Right kidney (tissue), 1 donor: ENCODE measurements at regions not wholly inside any gene's neighbourhood (a gene's known extent, or its start where the extent isn't known, plus 50 kb on each side); places are given as distances from the start of the nearest gene placed in this dataset.
"Not testable (repeated sequence)": the region's sequence is repeated elsewhere in the genome, so short reads cannot be mapped to it uniquely, and the experiment has no call there.

Experiments
- DNase-seq: peaks from one replicate; pipeline ENCODE4 v3.0.0-alpha.2; 2016

DNA sequence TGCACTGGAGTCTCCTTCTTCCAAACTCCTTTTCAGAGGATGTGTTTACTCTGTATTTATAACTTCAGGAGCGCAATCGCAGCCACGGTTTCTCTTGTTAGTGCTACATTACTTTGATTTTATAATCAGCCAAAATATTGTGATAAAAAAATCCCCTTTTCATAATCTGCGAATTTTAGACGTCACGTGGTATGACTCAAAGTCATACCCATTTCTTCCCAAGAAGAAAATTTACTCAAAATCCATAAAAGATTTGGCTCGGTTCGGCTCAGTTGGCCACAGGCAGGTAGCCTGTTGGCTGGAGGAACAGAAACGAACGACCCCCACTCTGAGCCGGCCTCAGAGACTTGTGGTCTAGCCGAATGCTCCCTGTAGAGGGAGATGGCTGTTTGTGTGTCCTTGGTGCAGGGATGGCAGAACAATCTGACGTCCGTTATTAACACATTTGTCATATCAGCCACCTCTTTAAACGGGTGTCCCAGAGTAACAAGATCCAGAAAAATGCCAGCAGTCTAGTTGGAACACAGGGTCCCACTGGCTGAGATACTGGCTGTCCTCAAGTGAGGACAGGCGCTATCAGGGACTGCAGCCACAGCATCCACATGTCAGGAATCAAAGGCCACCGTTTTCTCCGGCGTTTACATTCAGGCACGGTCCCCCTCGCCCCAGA, 247.6 kb downstream of the DLL1 start:
- DNase-seq: no peak

DNA sequence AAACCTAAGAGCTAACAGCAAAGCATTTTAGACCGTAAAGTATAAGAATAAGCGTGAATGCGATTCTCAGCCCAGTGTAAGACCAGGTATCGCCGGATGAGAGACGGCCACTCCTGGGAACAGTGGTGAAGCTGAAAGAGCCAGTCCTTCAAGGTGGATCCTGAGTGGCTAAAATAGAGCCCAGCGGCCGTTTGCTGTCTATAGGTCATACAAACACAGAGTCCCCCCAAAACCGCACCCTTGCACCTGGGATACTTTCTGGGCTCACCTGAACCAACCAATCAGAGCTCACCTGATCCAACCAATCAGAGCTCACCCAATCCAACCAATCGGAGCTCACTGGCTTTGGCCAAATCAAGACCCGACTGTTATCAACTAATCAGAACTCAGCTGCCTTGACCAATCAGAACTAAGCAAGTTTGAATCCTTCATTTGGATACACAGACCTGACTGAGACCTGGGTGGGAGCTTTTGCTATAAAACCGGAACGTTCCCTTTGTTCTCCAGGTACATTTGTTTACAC, 248.2 kb downstream of the DLL1 start:
- no peak for DNase-seq

- DNase-seq: no peak
Observed at GRCh38 chr6:170042123-170042522, 248.8 kb downstream of the DLL1 start.

DNA sequence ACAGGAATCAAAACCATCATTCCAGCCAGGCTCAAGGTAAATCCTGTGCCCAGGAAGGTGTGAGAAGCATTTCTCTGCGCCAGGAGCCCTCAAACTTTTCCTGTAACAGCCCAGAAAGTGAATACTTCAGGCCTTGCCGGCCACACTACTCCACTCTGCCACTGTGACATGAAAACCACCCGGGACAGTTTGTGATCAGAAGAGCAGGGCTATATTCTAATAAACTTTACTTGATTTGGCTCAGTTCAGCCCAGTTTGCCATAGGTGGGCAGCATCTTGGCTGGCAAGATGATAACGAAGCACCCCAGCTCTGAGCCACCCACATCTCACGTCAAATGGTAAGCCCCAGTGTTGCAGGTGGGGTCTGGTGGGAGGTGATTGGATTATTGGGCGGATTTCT, 249.4 kb downstream of the DLL1 start:
- DNase-seq: no peak

GRCh38 chr6:170040906-170041305, 250.0 kb downstream of the DLL1 start:
- no peak for DNase-seq

DNA sequence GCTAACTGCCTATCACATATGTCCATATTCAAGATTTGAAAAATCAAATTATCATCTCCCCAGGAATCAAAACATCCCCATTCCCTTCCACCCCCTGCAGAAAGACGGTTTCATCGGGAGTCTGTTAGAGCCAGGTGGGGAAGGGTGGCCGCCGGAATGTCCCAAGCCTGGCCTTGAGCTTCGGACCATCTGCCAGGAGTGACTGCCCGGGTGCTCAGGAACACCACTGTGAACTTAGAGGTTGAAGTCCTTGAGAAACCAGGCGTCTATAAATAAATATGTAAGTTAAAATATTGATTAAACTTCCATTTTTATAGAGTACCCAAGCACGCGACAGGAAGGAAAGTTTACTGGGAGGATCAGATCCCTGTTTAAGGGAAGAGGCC, 250.8 kb downstream of the DLL1 start:
- no peak for DNase-seq

GRCh38 chr6:170039156-170040114, 251.4 kb downstream of the DLL1 start:
- no peak for DNase-seq

DNA sequence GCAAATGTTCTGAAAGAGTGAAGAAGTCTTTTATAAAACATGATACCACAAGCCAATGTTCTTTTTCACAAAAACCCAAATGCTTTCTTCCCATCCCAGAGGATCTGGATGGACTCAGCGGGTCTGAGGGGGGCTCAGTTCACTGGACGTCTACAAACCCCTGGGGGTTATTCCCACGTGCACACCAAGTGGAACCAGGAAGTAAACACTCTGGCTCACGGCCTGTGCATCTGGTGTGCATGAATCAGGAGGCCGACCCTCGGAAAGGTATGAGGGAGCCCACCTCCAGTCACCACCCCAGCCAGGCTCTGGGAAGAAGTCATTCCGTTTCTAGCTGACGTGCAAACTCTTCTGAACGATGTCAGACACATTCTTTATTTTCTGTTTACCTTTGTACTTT, 252.2 kb downstream of the DLL1 start:
- DNase-seq: no peak

DNA sequence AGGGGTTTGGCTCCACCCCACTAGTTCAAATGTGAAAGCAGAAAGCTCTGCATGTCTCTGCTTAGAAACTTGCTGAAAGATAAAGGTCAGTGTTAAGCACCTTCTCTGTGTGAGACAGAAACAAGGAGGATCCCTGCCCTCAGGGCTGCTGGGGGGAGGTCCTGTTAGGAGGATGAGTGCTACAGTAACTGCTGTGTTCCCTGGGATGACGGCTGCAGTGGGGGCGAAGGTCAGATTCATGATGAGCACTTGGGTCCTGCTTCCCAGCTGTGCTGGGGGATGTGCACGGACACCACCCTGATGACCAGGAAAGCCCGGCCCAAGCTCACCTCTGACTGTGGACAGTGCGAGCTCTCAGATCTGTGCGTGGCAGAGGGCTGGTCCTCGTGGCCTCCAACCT, 252.6 kb downstream of the DLL1 start:
- no peak for DNase-seq

DNA sequence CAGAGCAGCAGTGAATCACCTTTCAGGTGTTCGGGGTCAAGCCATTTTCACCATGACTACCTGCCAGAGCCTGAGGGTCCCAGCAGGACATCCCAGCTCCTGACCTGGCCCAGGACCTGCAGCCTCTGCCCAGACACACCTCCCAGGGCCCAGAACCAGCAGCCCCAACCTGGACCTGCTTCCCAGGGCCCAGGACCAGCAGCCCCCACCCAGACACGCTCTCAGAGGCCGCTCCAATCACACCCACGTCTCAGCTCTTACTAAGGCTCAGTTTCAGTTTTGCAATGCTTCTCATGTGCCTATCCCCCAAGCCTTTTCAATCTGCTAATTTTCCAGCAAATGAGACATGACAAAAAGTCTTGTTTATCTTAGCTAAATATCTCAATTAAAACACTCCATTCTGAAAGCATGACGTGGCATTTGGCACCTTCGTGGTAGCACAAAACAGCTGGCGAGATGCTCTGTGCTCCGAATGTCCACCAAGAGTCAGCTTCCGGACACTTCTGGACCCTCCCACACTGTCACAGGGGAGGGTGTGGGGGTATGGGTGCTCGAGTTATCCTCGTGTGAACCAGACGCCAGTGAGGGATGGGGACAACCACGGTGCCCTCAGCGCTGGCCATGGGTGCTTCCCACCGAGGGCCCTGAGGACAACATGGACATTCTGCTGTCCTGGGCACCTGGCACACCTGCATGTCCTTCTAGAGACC, 253.2 kb downstream of the DLL1 start:
- no peak for DNase-seq

- no peak for DNase-seq
Observed at GRCh38 chr6:170036916-170037315, 254.0 kb downstream of the DLL1 start.

DNA sequence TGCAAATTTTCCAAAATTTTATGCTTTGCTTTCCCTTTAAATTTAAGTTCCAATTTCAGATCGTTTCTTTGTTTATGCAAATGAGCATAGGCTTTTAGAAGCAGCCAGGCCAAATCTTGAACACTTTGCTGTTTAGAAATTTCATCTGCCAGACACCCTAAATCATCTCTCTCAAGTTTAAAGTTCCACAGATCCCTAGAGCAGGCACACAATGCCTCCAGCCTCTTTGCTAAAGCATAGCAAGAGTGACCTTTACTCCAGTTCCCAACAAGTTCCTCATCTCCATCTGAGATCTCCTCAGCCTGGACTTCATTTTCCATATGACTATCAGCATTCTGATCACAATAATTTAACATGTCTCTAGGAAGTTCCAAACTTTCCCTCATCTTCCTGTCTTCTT, 254.5 kb downstream of the DLL1 start:
- not testable (repeated sequence) for DNase-seq

GRCh38 chr6:170035901-170036304, 255.0 kb downstream of the DLL1 start:
- DNase-seq: no peak

GRCh38 chr6:170035044-170035443, 255.8 kb downstream of the DLL1 start:
- no peak for DNase-seq

- no peak for DNase-seq
Observed at GRCh38 chr6:170034294-170034693, 256.6 kb downstream of the DLL1 start.

DNA sequence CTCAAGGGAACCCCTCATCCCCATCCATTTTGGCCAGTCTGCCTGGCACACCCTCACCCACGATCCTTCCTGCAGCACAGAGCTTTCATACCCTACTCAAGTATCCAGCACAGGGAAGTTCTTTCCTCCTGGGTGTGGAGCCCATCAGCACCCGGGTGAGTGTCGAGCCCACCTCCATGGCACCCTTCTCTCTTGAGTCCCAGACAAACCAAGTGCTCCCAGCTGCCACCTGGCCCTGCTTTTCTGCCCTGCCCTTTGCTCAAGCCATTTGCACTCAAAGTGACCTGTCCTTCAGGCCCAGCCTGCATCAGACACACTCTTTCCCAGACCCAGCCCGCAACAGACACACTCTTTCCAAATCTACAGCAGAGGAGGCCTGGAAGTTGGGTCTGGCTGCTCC, 257.2 kb downstream of the DLL1 start:
- no peak for DNase-seq

DNA sequence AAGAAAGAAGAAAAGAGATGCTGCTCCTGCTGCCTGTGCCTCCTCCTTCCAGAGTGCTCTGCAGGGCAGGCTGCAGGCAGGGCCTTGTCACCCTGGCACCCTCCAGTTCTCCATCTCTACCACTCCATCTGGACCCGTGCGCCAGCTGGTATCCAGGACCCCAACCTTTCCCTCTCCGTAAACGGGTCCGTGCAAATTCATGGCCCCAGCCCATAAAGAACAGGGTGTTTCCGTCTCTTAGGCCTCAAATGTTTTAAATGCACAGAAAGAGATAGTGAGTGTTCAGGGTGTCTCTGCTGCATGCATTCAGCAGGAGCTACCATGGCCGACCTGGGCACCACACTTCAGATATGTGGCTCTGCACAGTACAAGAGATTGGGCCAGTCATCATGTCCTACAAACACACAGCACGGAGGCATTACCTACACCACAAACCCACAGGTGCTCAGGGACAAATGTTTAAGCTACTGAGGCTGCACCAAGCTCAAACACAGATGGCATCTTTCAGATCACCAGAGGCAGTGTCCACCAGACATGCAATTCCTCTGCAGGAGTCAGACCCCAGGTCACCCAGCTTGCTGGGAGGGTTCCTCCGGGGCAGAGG, 258.1 kb downstream of the DLL1 start:
- no peak for DNase-seq

DNA sequence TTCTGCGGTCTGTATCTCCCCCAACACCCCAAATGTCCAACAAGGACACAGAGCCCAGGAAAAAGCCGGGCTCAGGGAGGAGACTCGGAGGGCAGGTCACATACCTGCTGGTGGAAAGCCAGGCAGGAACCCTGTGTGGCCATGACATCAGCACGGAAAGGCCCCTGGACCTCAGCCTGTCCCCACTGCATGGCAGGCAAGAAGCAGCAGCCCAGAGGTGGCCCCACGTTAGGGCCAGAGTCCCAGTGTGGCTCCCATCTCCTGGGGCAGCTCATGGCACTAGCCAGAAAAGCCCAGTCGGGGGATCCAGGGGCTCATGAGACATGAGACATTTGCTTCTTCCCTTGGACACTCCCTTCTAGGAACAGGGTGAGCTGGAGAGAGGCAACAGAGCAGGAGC, 258.7 kb downstream of the DLL1 start:
- DNase-seq: no peak

DNA sequence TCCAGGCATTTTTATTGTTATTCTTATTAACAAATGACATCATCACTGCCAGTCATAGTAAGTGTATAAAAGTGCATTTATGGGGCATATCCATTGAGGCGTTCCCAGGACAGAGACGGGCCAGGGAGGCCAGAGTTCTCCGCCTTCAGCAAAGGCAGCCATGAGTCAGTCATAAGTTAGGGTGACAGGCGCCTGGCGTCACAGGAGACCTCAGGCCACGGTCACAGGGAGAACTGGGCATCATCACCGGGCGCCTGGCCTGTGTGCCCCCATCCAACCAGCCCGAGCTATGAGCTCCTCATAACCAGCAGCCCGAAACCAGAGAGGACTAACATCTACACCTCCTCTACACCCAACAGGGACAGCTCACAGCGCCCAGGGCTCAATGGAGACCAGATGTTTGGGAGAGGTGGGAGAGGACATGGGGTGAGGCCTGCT, 259.2 kb downstream of the DLL1 start:
- no peak for DNase-seq

GRCh38 chr6:170030821-170031471, 259.9 kb downstream of the DLL1 start:
- no peak for DNase-seq

DNA sequence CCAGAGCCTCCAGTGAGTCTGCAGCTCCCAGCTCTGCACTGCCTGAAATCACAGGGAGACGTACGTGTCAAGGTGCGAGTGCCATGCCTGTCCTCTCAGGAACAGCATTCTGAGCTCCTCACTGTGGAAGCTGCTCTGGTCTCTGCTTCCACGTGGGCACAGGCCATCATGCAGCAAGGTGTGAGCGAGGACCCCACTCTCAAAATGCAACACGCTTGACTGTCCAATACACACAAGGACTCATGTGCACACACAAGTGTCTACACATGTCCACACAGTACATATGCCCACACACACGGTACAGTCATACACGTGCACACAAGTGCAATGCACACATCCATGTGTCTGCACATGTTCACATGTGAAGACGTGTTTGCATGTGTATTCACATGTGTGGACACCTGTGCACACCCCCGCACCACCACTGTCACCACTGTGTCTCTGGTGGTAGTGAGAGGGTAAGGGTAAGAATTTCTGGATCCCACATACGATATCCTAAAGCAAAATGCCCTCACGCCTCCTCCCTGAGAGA, 260.5 kb downstream of the DLL1 start:
- no peak for DNase-seq
